CD14-positive monocyte (primary cell): ENCODE measurements at regions not wholly inside any gene's neighbourhood (a gene's known extent, or its start where the extent isn't known, plus 50 kb on each side); places are given as distances from the start of the nearest gene placed in this dataset.

ENCODE experiments used
- DNase-seq, 3 donors: peaks; one replicate each; pipeline ENCODE4 v3.0.0-alpha.2; 2011 to 2022
- H2AFZ ChIP-seq: 2 replicates; pipeline ENCODE4 v1.6.0; 2012; ENCODE audit warnings: mild to moderate bottlenecking, low read depth, low read length, inconsistent platforms; ENCODE audit not compliant: insufficient read depth, poor library complexity, severe bottlenecking
- H3K27ac ChIP-seq, 2 donors: 1 replicate in 1 of 2; 2 replicates in 1 of 2; pipeline ENCODE4 v1.5.1; 2012 to 2013; ENCODE audit warnings: low read length in 2 of 2, control low read depth in 1 of 2, inconsistent platforms in 1 of 2, low read depth in 1 of 2, mild to moderate bottlenecking in 1 of 2
- H3K27me3 ChIP-seq, 2 donors: one replicate each; pipeline versions ENCODE4 v1.6.0 to v1.6.1; 2011 to 2013; ENCODE audit warnings: low read length in 2 of 2; ENCODE audit not compliant: control insufficient read depth in 2 of 2, insufficient read depth in 2 of 2
- H3K36me3 ChIP-seq, 2 donors: replicated peaks in 1 of 2; 1 replicate in 1 of 2; 2 replicates in 1 of 2; pipeline versions ENCODE4 v1.5.1 to v1.6.1; 2012 to 2013; ENCODE audit warnings: low read length in 2 of 2, control low read depth in 1 of 2, inconsistent platforms in 1 of 2, mild to moderate bottlenecking in 1 of 2; ENCODE audit not compliant: insufficient read depth in 2 of 2, control insufficient read depth in 1 of 2
- H3K4me1 ChIP-seq, 2 donors: 1 replicate in 1 of 2; 2 replicates in 1 of 2; pipeline versions ENCODE4 v1.5.1 to v1.6.1; 2012 to 2013; ENCODE audit warnings: low read length in 2 of 2, control low read depth in 1 of 2, inconsistent platforms in 1 of 2, mild to moderate bottlenecking in 1 of 2, moderate library complexity in 1 of 2; ENCODE audit not compliant: insufficient read depth in 2 of 2, control insufficient read depth in 1 of 2
- H3K4me2 ChIP-seq: replicated peaks from 2 replicates; pipeline ENCODE3; 2012; ENCODE audit warnings: low read length, moderate library complexity, mild to moderate bottlenecking; ENCODE audit not compliant: poor library complexity, severe bottlenecking; ENCODE audit errors: extremely low read depth
- H3K4me3 ChIP-seq, 3 experiments: fragments of 200-600 bp in 1 of 3; sonication (generic) in 1 of 3; replicated peaks in 1 of 3; 1 replicate in 2 of 3; 2 replicates in 1 of 3; pipeline ENCODE4 v1.5.1; 2011 to 2013; ENCODE audit warnings: low read length in 3 of 3, mild to moderate bottlenecking in 3 of 3, control low read depth in 2 of 3, low read depth in 2 of 3, inconsistent platforms in 1 of 3, moderate library complexity in 1 of 3
- H3K79me2 ChIP-seq: 2 replicates; pipeline ENCODE4 v1.6.0; 2012; ENCODE audit warnings: mild to moderate bottlenecking, control low read depth, inconsistent platforms, low read length, moderate library complexity; ENCODE audit not compliant: insufficient read depth
- H3K9ac ChIP-seq: 2 replicates; pipeline ENCODE4 v1.6.0; 2017; ENCODE audit warnings: low read length, mild to moderate bottlenecking; ENCODE audit not compliant: insufficient read depth, poor library complexity, severe bottlenecking
- H3K9me3 ChIP-seq, 2 donors: replicated peaks in 1 of 2; 1 replicate in 1 of 2; 2 replicates in 1 of 2; pipeline versions ENCODE4 v1.5.1 to v1.6.1; 2012 to 2013; ENCODE audit warnings: low read length in 2 of 2, control low read depth in 1 of 2; ENCODE audit not compliant: control insufficient read depth in 1 of 2, insufficient read depth in 1 of 2
- H4K20me1 ChIP-seq: 2 replicates; pipeline ENCODE4 v1.6.0; 2012; ENCODE audit warnings: mild to moderate bottlenecking, low read length, control low read depth, moderate library complexity; ENCODE audit not compliant: insufficient read depth
- H3K27ac Mint-ChIP-seq, 7 donors: one replicate each; pipeline ENCODE4 v1.8.0; 2020; ENCODE audit warnings: mild to moderate bottlenecking in 7 of 7, mixed read lengths in 7 of 7, moderate library complexity in 6 of 7, inconsistent platforms in 2 of 7
- H3K27me3 Mint-ChIP-seq, 3 donors: one replicate each; pipeline ENCODE4 v1.8.0; 2021 to 2022; ENCODE audit warnings: low read depth in 3 of 3, mild to moderate bottlenecking in 3 of 3, mixed read lengths in 3 of 3, moderate library complexity in 3 of 3, inconsistent platforms in 1 of 3
- H3K36me3 Mint-ChIP-seq, 2 donors: one replicate each; pipeline ENCODE4 v1.8.0; 2020; ENCODE audit warnings: mixed read lengths in 2 of 2, inconsistent platforms in 1 of 2, mild to moderate bottlenecking in 1 of 2
- H3K4me1 Mint-ChIP-seq: one replicate; pipeline ENCODE4 v1.8.0; 2020; ENCODE audit warnings: mild to moderate bottlenecking, mixed read lengths
- H3K4me3 Mint-ChIP-seq, 2 donors: one replicate each; pipeline ENCODE4 v1.8.0; 2020; ENCODE audit warnings: mild to moderate bottlenecking in 2 of 2, mixed read lengths in 2 of 2, moderate library complexity in 1 of 2
- H3K9me3 Mint-ChIP-seq, 7 donors: one replicate each; pipeline ENCODE4 v1.8.0; 2020 to 2022; ENCODE audit warnings: mixed read lengths in 7 of 7, mild to moderate bottlenecking in 6 of 7, moderate library complexity in 6 of 7, inconsistent platforms in 2 of 7
- CTCF ChIP-seq: fragments of 200-600 bp; IDR thresholded peaks from one replicate; pipeline ENCODE4 v1.8.0; 2022; ENCODE audit warnings: antibody characterized with exemption, mild to moderate bottlenecking
- WGBS: methylation state at CpG from one replicate; pipeline ENCODE4 v1.1.5; 2013; ENCODE audit warnings: missing lambda C conversion rate; ENCODE audit not compliant: insufficient coverage; 5-methylcytosine and 5-hydroxymethylcytosine counted together
- intact Hi-C, 2 donors: fragments of 100-400 bp; cut with micrococcal nuclease; formaldehyde crosslinking; loops; one replicate each; pipeline versions ENCODE4 v1.15.0 to v1.15.1; 2023

GRCh38 chr2:181376442-181376841 is 80.7 kb upstream of the ITGA4 start:
- Histone ChIP-seq H3K27ac (no peak overlapping the region), H3K9ac (no peak overlapping the region), H3K36me3 (no peaks in the 10 kb centered on the region), H3K4me2 (no peak overlapping the region), H3K27me3 (no peaks in the 10 kb centered on the region), H3K9me3 (no peaks in the 10 kb centered on the region), H4K20me1 (no peaks in the 10 kb centered on the region), H3K79me2 (no peaks in the 10 kb centered on the region), H2AFZ (no peak overlapping the region), H3K4me1 (peaks cover 11 to 12% of the 10 kb centered on the region in 2 donors), H3K4me3 (no peak overlapping the region)
- no peak for TF ChIP-seq CTCF
- 98% methylated on average over 4 of the region's 6 CpGs for WGBS
- Mint-ChIP-seq H3K4me3 (no peak overlapping the region), H3K27ac (no peak overlapping the region), H3K9me3 (no peaks in the 10 kb centered on the region), H3K4me1 (peaks cover 33% of the 10 kb centered on the region), H3K27me3 (no peaks in the 10 kb centered on the region), H3K36me3 (no peaks in the 10 kb centered on the region)
- intact Hi-C loops = no loop called here
- no peak for DNase-seq

GRCh38 chr2:181376999-181377398 is 80.2 kb upstream of the ITGA4 start:
- Mint-ChIP-seq H3K36me3 (no peaks in the 10 kb centered on the region), H3K27me3 (no peaks in the 10 kb centered on the region), H3K27ac (no peak overlapping the region), H3K4me3 (no peak overlapping the region), H3K9me3 (no peaks in the 10 kb centered on the region), H3K4me1 (peaks cover 30% of the 10 kb centered on the region)
- no peak overlapping the region for H2AFZ ChIP-seq
- no CpG with 5 or more reads among the region's 1 CpG for WGBS
- no peaks in the 10 kb centered on the region for H3K36me3 ChIP-seq
- H3K4me1 ChIP-seq = peaks cover 11 to 12% of the 10 kb centered on the region in 2 donors
- DNase-seq = no peak
- no peak for TF ChIP-seq CTCF
- no peaks in the 10 kb centered on the region for H3K79me2 ChIP-seq
- no peak overlapping the region for H3K27ac ChIP-seq
- intact Hi-C loops = no loop called here
- H3K4me2 ChIP-seq = no peak overlapping the region
- H3K27me3 ChIP-seq = no peaks in the 10 kb centered on the region
- H3K4me3 ChIP-seq = no peak overlapping the region
- no peak overlapping the region for H3K9ac ChIP-seq
- H3K9me3 ChIP-seq = no peaks in the 10 kb centered on the region
- H4K20me1 ChIP-seq = no peaks in the 10 kb centered on the region
